ENCODE measurements at regions not wholly inside any gene's neighbourhood (a gene's known extent, or its start where the extent isn't known, plus 50 kb on each side); places are given as distances from the start of the nearest gene placed in this dataset.

GRCh38 chr16:59289151-59289550, 555.0 kb upstream of the GOT2 start:
- H3K9ac ChIP-seq (ENCODE audit: low read length): no peak overlapping the region
- no peaks in the 10 kb centered on the region for H3F3A ChIP-seq (ENCODE audit: insufficient read depth, low read length)
- DNase-seq: no peak
- H3K36me3 ChIP-seq (replicated peaks; ENCODE audit: insufficient read depth, low read length): no peaks in the 10 kb centered on the region
- H3K4me2 ChIP-seq (ENCODE audit: low read depth, low read length): no peak overlapping the region
- no peak overlapping the region for H2AFZ ChIP-seq (ENCODE audit: low read length)
- H3K4me3 ChIP-seq (ENCODE audit: low read length): no peak overlapping the region
- no peaks in the 10 kb centered on the region for H3K4me1 ChIP-seq (ENCODE audit: low read length)
- no peak overlapping the region for H3K27ac ChIP-seq (ENCODE audit: low read length)
- no peaks in the 10 kb centered on the region for H3K27me3 ChIP-seq (replicated peaks; ENCODE audit: insufficient read depth, low read length)
- H3K79me2 ChIP-seq (ENCODE audit: low read length): no peaks in the 10 kb centered on the region
- no peaks in the 10 kb centered on the region for H3K9me3 ChIP-seq (replicated peaks; ENCODE audit: insufficient read depth, low read length)
- no peaks in the 10 kb centered on the region for H4K20me1 ChIP-seq (ENCODE audit: insufficient read depth, low read length)
- TF ChIP-seq EZH2 (optimal IDR thresholded peaks at IDR 0.05; ENCODE audit: low read depth, low read length) (no peak), EZH2phosphoT487 (IDR thresholded peaks at IDR 0.05; ENCODE audit: low read length) (no peak)
- TF ChIP-seq, protein P1, sequence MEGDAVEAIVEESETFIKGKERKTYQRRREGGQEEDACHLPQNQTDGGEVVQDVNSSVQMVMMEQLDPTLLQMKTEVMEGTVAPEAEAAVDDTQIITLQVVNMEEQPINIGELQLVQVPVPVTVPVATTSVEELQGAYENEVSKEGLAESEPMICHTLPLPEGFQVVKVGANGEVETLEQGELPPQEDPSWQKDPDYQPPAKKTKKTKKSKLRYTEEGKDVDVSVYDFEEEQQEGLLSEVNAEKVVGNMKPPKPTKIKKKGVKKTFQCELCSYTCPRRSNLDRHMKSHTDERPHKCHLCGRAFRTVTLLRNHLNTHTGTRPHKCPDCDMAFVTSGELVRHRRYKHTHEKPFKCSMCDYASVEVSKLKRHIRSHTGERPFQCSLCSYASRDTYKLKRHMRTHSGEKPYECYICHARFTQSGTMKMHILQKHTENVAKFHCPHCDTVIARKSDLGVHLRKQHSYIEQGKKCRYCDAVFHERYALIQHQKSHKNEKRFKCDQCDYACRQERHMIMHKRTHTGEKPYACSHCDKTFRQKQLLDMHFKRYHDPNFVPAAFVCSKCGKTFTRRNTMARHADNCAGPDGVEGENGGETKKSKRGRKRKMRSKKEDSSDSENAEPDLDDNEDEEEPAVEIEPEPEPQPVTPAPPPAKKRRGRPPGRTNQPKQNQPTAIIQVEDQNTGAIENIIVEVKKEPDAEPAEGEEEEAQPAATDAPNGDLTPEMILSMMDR (IDR thresholded peaks at IDR 0.05; ENCODE audit: low read length): no peak
- H3K9me2 ChIP-seq (replicated peaks; ENCODE audit: insufficient read depth, low read length): no peaks in the 10 kb centered on the region; the same call in 1 of the 2 replicates

- Histone ChIP-seq H3K36me3 (replicated peaks; ENCODE audit: insufficient read depth, low read length) (no peaks in the 10 kb centered on the region), H3K9me2 (replicated peaks; ENCODE audit: insufficient read depth, low read length) (no peaks in the 10 kb centered on the region), H3K4me3 (ENCODE audit: low read length) (no peak overlapping the region), H4K20me1 (ENCODE audit: insufficient read depth, low read length) (no peaks in the 10 kb centered on the region), H2AFZ (ENCODE audit: low read length) (no peak overlapping the region), H3K9ac (ENCODE audit: low read length) (no peak overlapping the region), H3F3A (ENCODE audit: insufficient read depth, low read length) (no peaks in the 10 kb centered on the region), H3K4me1 (ENCODE audit: low read length) (no peaks in the 10 kb centered on the region), H3K9me3 (replicated peaks; ENCODE audit: insufficient read depth, low read length) (no peaks in the 10 kb centered on the region), H3K4me2 (ENCODE audit: low read depth, low read length) (no peak overlapping the region), H3K79me2 (ENCODE audit: low read length) (no peaks in the 10 kb centered on the region), H3K27me3 (replicated peaks; ENCODE audit: insufficient read depth, low read length) (no peaks in the 10 kb centered on the region), H3K27ac (ENCODE audit: low read length) (no peak overlapping the region)
- no peak for DNase-seq
- no peak for TF ChIP-seq EZH2 (optimal IDR thresholded peaks at IDR 0.05; ENCODE audit: low read depth, low read length)
- TF ChIP-seq EZH2phosphoT487 (IDR thresholded peaks at IDR 0.05; ENCODE audit: low read length): no peak
- TF ChIP-seq, protein P1 (IDR thresholded peaks at IDR 0.05; ENCODE audit: low read length): no peak
Observed at GRCh38 chr16:59274141-59274540, 540.0 kb upstream of the GOT2 start.

GRCh38 chr16:59263955-59264354, 529.8 kb upstream of the GOT2 start:
- no peak overlapping the region for H2AFZ ChIP-seq (ENCODE audit: low read length)
- H3K9ac ChIP-seq (ENCODE audit: low read length): no peak overlapping the region
- no peaks in the 10 kb centered on the region for H4K20me1 ChIP-seq (ENCODE audit: insufficient read depth, low read length)
- H3K4me3 ChIP-seq (ENCODE audit: low read length): no peak overlapping the region
- no peaks in the 10 kb centered on the region for H3K9me2 ChIP-seq (replicated peaks; ENCODE audit: insufficient read depth, low read length)
- TF ChIP-seq, protein P1 (IDR thresholded peaks at IDR 0.05; ENCODE audit: low read length): no peak
- no peak for TF ChIP-seq EZH2phosphoT487 (IDR thresholded peaks at IDR 0.05; ENCODE audit: low read length)
- no peak for TF ChIP-seq EZH2 (optimal IDR thresholded peaks at IDR 0.05; ENCODE audit: low read depth, low read length)
- no peaks in the 10 kb centered on the region for H3F3A ChIP-seq (ENCODE audit: insufficient read depth, low read length)
- no peaks in the 10 kb centered on the region for H3K36me3 ChIP-seq (replicated peaks; ENCODE audit: insufficient read depth, low read length)
- H3K27ac ChIP-seq (ENCODE audit: low read length): no peak overlapping the region
- no peaks in the 10 kb centered on the region for H3K79me2 ChIP-seq (ENCODE audit: low read length)
- H3K27me3 ChIP-seq (replicated peaks; ENCODE audit: insufficient read depth, low read length): no peaks in the 10 kb centered on the region
- no peaks in the 10 kb centered on the region for H3K4me1 ChIP-seq (ENCODE audit: low read length)
- no peak overlapping the region for H3K4me2 ChIP-seq (ENCODE audit: low read depth, low read length)
- no peak for DNase-seq
- H3K9me3 ChIP-seq (replicated peaks; ENCODE audit: insufficient read depth, low read length): no peaks in the 10 kb centered on the region
